ENCODE measurements at regions not wholly inside any gene's neighbourhood (a gene's known extent, or its start where the extent isn't known, plus 50 kb on each side); places are given as distances from the start of the nearest gene placed in this dataset.

GRCh38 chr14:61953602-61954001 lies 191.4 kb downstream of the SNAPC1 start:
- no peak for DNase-seq

GRCh38 chr14:61954306-61954705 lies 192.1 kb downstream of the SNAPC1 start:
- no peak for DNase-seq

- DNase-seq = no peak
Measured at GRCh38 chr14:61956517-61956916, 194.3 kb downstream of the SNAPC1 start.

GRCh38 chr14:61959348-61959747 lies 197.1 kb downstream of the SNAPC1 start:
- no peak for DNase-seq

- no peak for DNase-seq
Measured at GRCh38 chr14:61961369-61961768, 199.1 kb downstream of the SNAPC1 start.

- no peak for DNase-seq
Measured at GRCh38 chr14:61963926-61964325, 201.7 kb downstream of the SNAPC1 start.

- DNase-seq = no peak
Measured at GRCh38 chr14:61965030-61965745, 203.0 kb downstream of the SNAPC1 start.

- DNase-seq = no peak
Measured at GRCh38 chr14:61968207-61968606, 206.0 kb downstream of the SNAPC1 start.

- no peak for DNase-seq
Measured at GRCh38 chr14:61972711-61973110, 210.5 kb downstream of the SNAPC1 start.

- no peak for DNase-seq
Measured at GRCh38 chr14:61973981-61974380, 211.8 kb downstream of the SNAPC1 start.

GRCh38 chr14:61977217-61977616 lies 215.0 kb downstream of the SNAPC1 start:
- no peak for DNase-seq

- no peak for DNase-seq
Measured at GRCh38 chr14:61988240-61988639, 226.0 kb downstream of the SNAPC1 start.

- DNase-seq = no peak
Measured at GRCh38 chr14:61992139-61992538, 229.9 kb downstream of the SNAPC1 start.

- no peak for DNase-seq
Measured at GRCh38 chr14:61992926-61993325, 230.7 kb downstream of the SNAPC1 start.

GRCh38 chr14:61994589-61994988 lies 232.4 kb downstream of the SNAPC1 start:
- DNase-seq = no peak

GRCh38 chr14:61996753-61997152 lies 234.5 kb downstream of the SNAPC1 start:
- no peak for DNase-seq

GRCh38 chr14:61997161-61997560 lies 234.9 kb downstream of the SNAPC1 start:
- DNase-seq = no peak

- no peak for DNase-seq
Measured at GRCh38 chr14:62001963-62002362, 239.7 kb downstream of the SNAPC1 start.

- no peak for DNase-seq
Measured at GRCh38 chr14:62002642-62003041, 240.4 kb downstream of the SNAPC1 start.

- DNase-seq = no peak
Measured at GRCh38 chr14:62003701-62004100, 241.5 kb downstream of the SNAPC1 start.

- no peak for DNase-seq
Measured at GRCh38 chr14:62006116-62006731, 244.0 kb downstream of the SNAPC1 start.

- DNase-seq = no peak
Measured at GRCh38 chr14:62015243-62015642, 253.0 kb downstream of the SNAPC1 start.

GRCh38 chr14:62015945-62016344 lies 253.7 kb downstream of the SNAPC1 start:
- no peak for DNase-seq

- DNase-seq = no peak
Measured at GRCh38 chr14:62017651-62018230, 255.5 kb downstream of the SNAPC1 start.
